ENCODE measurements at regions not wholly inside any gene's neighbourhood (a gene's known extent, or its start where the extent isn't known, plus 50 kb on each side); places are given as distances from the start of the nearest gene placed in this dataset.

GRCh38 chr2:85939131-85939530 is 50.3 kb upstream of the ST3GAL5 start:
- Histone ChIP-seq H3K27me3 (no peaks in the 10 kb centered on the region), H3K9me3 (no peaks in the 10 kb centered on the region), H3K4me1 (no peaks in the 10 kb centered on the region), H3K36me3 (replicated peaks in 1 of 2; ENCODE audit: insufficient read depth in 1 of 2, low read depth in 2 of 2) (no peaks in the 10 kb centered on the region), H3K4me3 (no peak overlapping the region), H3K27ac (no peak overlapping the region)
- no peak for TF ChIP-seq CTCF (IDR thresholded peaks at IDR 0.05)
- TF ChIP-seq POLR2A (IDR thresholded peaks at IDR 0.05): no peak
- DNase-seq (no peak), ATAC-seq (no peak)
- WGBS, 2 donors: 65 to 77% methylated on average over 4 of the region's 4 CpGs
- intact Hi-C loops (cut with DNase I): no loop called here
